IMR-90 (cell line): ENCODE measurements at regions not wholly inside any gene's neighbourhood (a gene's known extent, or its start where the extent isn't known, plus 50 kb on each side); places are given as distances from the start of the nearest gene placed in this dataset.

ENCODE experiments used
- BHLHE40 ChIP-seq: fragments of 150-350 bp; IDR thresholded peaks from 2 replicates; pipeline ENCODE4 v1.6.1; 2016; ENCODE audit warnings: mild to moderate bottlenecking, low read depth, low read length
- CTCF ChIP-seq: conservative IDR thresholded peaks from 2 replicates; pipeline ENCODE4 v1.5.1; 2012; ENCODE audit warnings: mild to moderate bottlenecking, low read depth, low read length, improper control_type of control experiment
- FOS ChIP-seq: fragments of 150-350 bp; IDR thresholded peaks from 2 replicates; pipeline ENCODE4 v1.6.1; 2016; ENCODE audit warnings: low read depth, low read length
- MXI1 ChIP-seq: IDR thresholded peaks from 2 replicates; pipeline ENCODE4 v1.6.1; 2012; ENCODE audit warnings: low read depth, mild to moderate bottlenecking, low read length, moderate library complexity, borderline replicate concordance
- POLR2A ChIP-seq: IDR thresholded peaks from 2 replicates; pipeline ENCODE4 v1.6.1; 2012; ENCODE audit warnings: mild to moderate bottlenecking, low read depth, low read length
- RAD21 ChIP-seq: IDR thresholded peaks from 2 replicates; pipeline ENCODE4 v1.6.1; 2012; ENCODE audit warnings: low read length, improper control_type of control experiment
- RCOR1 ChIP-seq: IDR thresholded peaks from 2 replicates; pipeline ENCODE4 v1.6.1; 2012; ENCODE audit warnings: mild to moderate bottlenecking, low read length, improper control_type of control experiment; ENCODE audit not compliant: insufficient replicate concordance
- RFX5 ChIP-seq: IDR thresholded peaks from 2 replicates; pipeline ENCODE4 v1.8.0; 2012; ENCODE audit warnings: low read depth, mild to moderate bottlenecking, low read length, moderate library complexity
- USF2 ChIP-seq: fragments of 150-350 bp; IDR thresholded peaks from 2 replicates; pipeline ENCODE4 v1.6.1; 2017; ENCODE audit warnings: mild to moderate bottlenecking, antibody characterized with exemption, low read length, low read depth
- TF ChIP-seq, protein P1 (sequence below): fragments of 150-350 bp; IDR thresholded peaks from 2 replicates; pipeline ENCODE4 v1.6.1; 2016; ENCODE audit warnings: low read depth, mild to moderate bottlenecking, low read length, moderate library complexity, borderline replicate concordance

DNA sequence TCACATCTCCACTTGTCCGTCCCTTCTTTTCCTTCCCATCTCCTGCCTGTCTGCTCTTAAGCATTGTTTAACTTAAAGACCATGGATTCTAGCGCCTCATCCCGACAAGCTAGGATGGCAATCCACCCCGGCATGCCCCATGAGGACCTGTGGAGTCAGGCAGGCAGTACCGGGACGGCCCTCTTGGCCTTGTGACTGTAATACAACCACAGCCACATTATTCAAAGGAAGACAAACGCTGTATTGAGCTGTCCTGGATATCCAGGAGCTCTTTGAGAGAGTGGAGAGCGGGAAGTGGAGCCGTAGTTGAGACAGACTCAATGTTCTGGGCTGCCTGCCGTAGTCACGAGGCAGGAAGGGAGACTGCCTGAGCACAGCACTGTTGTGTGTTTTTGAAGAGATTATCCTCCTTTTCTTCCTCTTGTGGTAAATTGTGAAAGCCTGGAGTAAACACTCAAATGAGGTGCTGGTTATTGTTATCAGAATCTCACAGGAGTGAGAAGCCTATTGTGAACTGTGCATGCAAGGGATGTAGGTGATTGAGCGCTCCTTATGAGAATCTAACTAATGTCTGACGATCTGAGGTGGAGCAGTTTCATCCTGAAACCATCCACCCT is 929.8 kb upstream of the CNTNAP5 start:
- no peak for TF ChIP-seq RFX5
- no peak for TF ChIP-seq BHLHE40
- TF ChIP-seq CTCF, result no peak
- TF ChIP-seq POLR2A, result no peak
- TF ChIP-seq FOS, result no peak
- TF ChIP-seq USF2, result no peak
- no peak for TF ChIP-seq RCOR1
- no peak for TF ChIP-seq RAD21
- TF ChIP-seq, protein P1, sequence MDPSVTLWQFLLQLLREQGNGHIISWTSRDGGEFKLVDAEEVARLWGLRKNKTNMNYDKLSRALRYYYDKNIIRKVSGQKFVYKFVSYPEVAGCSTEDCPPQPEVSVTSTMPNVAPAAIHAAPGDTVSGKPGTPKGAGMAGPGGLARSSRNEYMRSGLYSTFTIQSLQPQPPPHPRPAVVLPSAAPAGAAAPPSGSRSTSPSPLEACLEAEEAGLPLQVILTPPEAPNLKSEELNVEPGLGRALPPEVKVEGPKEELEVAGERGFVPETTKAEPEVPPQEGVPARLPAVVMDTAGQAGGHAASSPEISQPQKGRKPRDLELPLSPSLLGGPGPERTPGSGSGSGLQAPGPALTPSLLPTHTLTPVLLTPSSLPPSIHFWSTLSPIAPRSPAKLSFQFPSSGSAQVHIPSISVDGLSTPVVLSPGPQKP, result no peak
- TF ChIP-seq MXI1, result no peak
